ELF-1 (cell line): ENCODE measurements at regions not wholly inside any gene's neighbourhood (a gene's known extent, or its start where the extent isn't known, plus 50 kb on each side); places are given as distances from the start of the nearest gene placed in this dataset.

Experiments
- DNase-seq: peaks from one replicate; pipeline ENCODE4 v3.0.0-alpha.2; 2016; ENCODE audit warnings: low read depth, low spot score

DNA sequence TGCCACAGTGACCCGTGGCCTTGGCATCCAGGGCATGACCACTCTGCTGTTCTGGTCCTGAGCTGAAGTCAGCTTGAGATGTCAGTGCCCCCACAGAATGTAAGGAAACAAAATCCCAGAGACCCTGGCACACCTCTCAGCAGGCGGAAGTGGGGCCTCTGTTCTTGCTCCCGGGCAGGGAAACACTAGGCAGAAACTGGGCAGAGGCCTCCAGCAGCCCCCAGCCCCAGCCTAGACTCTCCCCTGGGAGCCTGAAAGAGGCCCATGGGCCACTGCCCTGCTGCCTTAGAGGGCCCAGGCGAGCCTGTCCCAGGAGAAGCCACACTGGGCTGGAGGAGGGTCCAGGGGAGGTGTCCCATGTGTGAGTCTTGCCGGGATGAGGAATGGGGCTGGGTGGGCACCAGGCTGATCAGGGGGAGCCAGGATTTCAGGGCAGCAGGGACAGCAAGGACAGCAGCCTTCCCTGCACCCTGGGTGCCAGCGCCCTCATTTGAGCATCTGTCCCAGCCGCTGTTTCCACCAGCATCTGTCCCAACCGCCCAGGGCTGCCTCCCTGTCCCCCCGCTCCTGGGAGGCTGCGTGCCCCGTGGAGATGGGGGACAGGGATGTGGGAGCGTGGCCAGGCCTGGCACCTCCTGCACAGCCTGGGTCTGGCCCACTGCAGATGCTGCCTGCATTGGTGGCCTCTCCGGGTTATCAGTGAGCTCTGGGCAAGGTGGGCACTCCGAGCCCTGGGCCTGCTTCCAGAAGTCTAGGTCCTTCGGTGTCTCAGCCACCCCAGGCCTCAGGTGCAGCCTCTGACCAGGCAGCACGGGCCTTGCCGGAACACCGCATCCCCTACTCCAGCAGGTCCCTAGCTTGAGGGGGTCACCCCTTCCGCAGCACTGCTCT, 1072.4 kb downstream of the BRD1 start:
- DNase-seq: peak; percentile 0

DNA sequence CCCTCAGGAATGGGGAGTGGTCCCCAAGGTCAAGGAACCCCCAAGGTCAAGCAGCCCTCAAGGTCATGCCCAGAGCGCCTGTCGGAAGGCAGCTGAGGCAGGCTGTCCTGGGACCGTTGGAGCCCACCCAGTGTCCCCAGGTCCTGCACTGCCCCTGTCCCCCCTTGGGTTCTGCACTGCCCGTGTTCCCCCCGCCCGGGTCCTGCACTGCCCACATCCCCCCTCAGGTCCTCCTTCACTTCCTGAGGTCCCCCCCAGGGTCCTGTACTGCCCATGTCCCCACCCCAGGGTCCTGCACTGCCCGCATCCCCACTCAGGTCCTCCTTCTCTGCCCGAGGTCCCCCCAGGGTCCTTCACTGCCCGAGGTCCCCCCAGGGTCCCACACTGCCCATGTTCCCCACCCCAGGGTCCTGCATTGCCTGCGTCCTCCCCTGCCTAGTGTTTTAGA, 1073.0 kb downstream of the BRD1 start:
- DNase-seq: no peak

- no peak for DNase-seq
Measured at GRCh38 chr22:48753752-48754517, 1073.7 kb downstream of the BRD1 start.

DNA sequence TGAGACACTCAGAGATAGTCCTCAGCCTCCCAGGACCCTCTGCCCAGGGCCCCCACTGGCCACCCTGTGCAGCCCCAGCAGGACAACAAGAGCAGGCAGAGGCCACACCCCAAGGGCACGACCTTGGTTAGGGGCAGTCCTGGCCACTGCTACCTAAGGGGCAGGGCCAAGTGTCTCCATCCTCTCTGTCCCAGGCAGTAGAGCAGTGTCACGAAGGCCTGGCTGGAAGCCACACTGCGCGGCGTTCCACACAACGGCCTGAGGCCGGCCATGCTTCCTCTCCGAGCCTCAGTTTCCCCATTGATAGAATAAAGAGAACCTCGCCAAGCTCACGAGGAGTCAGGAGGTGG, 1074.3 kb downstream of the BRD1 start:
- DNase-seq: no peak

DNA sequence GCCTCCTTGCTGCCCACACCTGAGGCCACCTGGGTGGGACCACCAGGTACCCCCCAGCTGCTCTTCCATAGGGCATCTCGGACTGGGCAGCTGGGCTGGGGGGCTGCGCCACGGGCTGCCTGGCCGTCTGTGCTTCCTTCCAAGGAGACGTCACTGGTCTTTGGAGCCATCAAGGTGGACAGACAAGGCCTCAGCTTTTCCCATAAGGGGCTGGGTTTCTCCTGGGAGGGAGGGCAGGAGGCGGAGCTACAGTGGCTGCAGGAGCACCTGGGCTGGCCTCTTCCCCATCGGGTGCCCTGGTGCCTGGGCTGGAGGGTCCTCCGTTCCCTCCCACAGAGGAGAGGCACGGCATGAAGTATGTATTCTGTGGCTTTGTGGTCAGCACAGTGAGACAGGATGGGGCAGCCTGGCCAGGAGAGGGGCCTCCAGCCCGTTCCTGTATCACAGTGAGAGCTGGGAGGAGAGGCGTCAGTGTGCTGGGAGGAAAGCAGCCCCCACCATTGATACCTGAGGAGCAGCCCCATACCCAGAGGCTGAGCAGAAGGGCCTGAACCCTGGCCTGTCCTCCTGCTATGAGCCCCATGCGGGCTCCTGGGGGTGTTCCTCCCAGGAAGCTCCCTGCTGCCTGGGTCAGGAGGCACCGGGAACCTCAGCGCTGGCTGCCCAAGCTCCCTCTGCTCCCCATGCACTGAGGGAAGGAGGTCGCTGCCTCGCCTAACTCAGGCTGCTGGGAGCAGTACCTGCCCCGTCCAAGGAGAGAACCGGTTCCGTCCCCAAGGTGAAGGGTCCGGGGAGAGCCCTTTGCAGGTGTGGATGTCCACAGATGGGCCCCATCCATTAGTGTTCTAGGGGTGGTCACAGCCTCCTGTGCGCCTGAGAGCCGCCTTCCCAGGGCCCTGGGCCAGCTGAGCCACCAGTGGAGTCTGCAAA, 1075.0 kb downstream of the BRD1 start:
- DNase-seq: no peak

DNA sequence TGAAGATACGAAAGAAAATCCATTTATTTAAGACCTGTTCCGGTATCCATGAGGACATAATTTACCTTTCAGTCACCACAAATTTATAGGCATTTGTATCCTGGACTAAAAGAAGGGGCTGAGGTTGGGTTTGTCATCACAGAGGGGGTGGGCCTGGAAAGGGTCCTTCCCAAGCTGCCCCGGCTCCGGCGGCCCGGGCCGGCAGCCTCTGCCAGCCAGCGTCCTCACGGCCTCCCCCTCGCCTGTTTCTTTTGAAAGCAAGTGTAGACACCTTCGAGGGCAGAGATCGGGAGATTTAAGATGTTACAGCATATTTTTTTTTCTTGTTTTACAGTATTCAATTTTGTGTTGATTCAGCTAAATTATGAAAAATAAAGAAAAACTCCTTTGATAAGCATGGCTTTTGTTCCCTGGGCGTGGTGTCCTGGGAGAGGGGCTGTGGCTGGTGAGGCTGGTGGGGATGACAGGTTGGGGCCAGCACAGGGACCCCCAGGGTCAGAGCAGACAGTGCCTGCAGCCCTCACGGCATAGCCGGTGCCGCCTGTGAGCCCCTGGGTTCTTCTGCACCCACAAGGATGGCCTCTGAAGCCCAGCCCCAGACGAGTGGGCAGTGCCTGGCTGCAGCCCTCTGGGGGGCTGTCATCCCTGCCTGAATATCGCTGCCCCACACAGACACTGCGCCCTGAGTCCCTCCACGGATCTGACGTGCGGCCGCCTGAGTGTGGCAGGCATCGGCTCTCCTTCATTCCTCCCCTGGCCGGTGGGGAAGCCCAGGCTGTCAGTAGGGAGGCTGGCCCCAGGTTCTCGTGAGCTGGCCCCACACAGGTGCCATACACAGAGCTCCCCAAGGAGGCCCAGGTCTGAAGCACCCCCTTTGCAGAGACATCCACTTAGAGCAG, 1075.9 kb downstream of the BRD1 start:
- no peak for DNase-seq

- no peak for DNase-seq
Measured at GRCh38 chr22:48750826-48751440, 1076.7 kb downstream of the BRD1 start.

GRCh38 chr22:48750282-48750681, 1077.4 kb downstream of the BRD1 start:
- DNase-seq: no peak

DNA sequence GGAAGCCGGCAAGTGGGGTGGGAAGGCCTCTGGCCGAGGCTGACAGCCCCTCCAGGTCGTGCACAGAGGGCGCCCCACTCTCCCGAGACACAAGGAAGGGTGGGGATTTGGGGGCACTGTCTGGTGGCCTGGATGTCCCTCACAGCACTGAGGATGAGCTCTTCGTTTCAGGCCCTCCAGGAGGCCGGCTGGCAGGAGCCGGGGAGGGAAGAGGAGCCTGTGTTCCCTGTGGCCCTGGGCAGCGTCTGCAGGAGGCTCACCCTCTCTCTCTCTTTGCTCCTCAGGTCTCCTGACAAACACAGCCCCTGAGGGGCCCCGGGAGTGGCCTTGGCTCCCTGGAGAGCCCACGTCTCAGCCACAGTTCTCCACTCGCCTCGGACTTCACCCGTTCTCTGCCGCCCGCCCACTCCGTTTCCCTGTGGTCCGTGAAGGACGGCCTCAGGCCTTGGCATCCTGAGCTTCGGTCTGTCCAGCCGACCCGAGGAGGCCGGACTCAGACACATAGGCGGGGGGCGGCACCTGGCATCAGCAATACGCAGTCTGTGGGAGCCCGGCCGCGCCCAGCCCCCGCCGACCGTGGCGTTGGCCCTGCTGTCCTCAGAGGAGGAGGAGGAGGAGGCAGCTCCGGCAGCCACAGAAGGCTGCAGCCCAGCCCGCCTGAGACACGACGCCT, 1078.0 kb downstream of the BRD1 start:
- no peak for DNase-seq

GRCh38 chr22:48748860-48749554, 1078.7 kb downstream of the BRD1 start:
- no peak for DNase-seq

DNA sequence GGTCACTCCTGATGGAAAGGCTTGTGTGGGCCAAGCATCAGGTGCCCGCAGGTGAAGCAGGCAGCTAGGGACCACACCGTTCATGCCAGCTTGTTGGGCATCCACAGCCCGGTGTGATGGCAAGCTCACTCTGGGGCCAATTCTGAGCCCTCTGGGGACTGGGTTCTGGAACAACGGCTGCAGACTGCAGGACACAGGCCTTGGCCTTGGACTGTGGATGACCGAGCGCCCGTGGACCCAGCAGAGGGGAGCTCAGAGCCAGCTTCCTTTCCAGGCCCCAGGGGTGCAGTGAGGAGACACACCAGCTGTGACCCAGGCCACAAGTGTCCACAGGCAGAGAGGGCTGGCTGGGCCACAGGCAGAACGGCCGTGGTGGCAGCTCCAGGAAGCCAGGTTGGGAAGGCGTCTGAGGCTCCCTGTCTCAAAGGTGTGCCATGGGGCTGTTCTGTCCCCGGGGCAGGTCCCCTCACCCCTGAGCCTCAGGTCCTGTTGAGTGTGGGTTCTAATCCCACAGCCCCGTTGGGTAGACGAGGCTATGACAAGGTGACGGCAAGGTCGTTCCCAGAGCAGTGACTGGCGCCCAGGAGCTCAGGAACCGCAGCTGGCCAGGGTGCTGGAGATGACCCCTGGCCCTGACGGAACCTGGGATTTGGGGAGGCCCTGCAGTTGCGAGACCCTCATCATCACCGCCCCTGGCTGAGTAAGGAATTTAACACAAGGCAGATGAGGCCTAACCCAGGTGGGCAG, 1079.4 kb downstream of the BRD1 start:
- no peak for DNase-seq

DNA sequence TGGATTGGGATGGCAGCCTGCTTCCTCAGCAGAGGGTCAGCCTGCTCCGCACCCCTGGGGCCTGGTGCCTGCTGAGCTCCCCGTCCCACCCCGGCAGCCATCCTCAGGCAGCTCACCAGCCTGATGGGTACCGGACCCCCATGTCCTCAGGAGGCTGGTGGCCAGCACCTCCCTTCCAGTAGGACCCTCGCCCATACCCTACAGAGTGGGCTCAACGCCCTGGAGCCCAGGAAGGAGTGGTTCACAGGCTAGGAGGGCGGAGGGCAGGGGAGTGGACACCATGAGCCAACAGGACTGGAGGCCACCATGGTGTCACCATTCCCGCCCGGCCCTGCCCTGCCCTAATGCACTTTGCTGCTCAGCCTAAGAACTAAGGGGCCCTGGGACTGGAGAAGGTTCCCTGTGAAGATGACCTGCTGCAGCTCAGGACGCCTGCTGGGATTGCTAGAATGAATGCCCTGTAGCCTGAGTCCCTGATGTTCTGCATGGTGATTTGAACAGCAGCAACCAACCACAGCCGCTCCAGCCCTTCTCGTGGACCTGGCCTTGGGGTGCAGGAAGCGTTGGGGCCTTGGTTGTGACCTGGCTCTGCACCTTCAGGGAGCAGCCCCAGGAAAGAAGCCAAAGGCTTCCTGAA, 1080.8 kb downstream of the BRD1 start:
- peak; percentile 0 for DNase-seq

DNA sequence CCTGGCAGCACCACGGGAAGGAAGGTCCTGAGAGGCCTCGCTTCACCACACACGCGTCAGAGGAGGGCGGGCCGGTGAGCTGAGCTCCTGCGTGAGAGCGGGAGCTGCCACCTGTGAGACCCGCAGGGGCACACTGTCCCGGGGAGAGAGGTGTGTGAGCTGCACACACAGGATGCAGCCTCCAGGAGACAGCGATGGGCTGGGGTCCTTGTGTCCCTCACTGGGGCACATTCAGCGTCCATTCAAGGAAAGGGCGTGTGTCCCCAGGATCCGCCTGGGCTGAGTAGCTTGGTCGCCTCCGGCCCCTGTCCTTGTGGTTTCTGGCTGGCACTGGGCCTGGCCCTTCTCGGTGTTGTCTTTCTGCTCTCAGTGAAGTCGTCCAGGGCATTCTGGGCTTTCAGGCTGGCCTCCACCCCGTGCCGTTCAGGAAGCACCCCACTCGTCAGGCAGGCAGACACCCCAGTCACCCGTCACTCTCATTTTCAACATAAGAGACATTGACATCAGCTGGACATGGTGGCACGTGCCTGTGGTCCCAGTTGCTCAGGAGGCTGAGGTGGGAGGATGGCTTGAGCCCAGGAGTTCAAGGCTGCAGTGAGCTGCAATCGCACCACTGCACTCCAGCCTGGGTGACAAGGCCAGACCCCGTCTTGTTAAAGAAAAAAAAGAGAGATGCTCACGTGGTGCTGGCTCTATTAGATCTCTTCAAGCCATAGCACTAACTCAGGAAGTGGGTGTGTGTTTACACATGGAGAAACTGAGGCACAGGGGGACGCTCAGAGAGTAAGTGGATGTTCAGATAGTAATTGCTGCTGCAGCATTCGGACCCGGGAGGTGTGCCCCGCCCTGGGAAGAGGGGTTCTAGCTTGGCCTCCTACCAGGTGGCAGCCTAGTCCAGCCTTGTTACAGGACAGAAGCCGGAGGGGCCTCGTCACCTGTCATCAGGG, 1081.6 kb downstream of the BRD1 start:
- peak; percentile 1 for DNase-seq

DNA sequence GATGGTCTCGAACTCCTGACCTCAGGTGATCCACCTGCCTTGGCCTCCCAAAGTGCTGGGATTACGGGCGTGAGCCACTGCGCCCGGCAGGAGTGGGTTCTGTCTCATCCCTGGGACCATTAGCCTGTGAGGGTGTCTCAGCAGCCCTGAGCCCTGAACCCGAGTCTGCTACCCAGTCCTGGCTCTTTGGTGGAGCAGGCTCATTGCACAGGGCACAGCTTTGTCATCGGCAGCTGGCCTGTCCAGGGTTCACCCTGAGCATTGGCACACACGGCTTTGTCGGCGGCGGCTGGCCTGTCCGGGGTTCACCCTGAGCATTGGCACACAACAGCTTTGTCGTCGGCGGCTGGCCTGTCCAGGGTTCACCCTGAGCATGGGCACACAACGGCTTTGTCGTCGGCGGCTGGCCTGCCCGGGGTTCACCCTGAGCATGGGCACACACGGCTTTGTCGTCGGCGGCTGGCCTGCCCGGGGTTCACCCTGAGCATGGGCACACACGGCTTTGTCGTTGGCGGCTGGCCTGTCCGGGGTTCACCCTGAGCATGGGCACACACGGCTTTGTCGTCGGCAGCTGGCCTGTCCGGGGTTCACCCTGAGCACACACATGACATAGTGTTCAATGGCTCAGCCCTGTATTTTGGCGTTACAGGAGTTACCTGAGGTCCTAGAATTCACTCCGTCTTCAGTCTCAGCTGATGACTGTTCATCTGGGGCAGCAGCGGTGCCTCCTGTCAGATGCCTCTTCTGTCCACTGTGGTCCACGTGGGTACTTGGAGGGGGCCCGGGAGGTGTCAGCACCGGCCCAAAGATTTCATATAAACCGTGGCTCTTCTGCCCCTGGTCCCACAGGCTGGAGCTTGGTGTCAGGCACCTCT, 1082.5 kb downstream of the BRD1 start:
- no peak for DNase-seq

DNA sequence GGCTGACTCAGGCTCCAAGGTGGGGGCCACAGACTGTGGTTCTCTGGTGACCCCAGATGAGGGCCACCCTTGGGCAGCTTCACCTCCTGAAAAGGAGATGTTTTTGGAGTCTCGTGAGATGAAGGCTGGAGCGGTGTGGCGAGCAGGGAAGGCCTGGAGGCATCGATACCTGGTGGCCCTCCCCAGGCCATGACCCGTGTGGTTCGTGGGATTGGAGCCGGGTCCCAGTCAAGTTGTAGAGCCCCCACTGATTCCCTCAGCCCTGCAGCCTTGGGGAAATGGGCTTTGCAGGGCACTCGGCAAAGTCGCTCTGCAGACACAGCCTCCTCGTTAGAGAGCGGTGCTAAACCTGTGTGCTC, 1083.4 kb downstream of the BRD1 start:
- DNase-seq: no peak
